Esophagus squamous epithelium (tissue), 4 donors: ENCODE measurements at regions not wholly inside any gene's neighbourhood (a gene's known extent, or its start where the extent isn't known, plus 50 kb on each side); places are given as distances from the start of the nearest gene placed in this dataset.

Experiments used
- POLR2A ChIP-seq, 4 donors: fragments of 450-650 bp; IDR thresholded peaks; one replicate each; pipeline ENCODE4 v1.6.1; 2017; ENCODE audit warnings: antibody characterized with exemption in 4 of 4, mild to moderate bottlenecking in 4 of 4, moderate library complexity in 3 of 4
- TF ChIP-seq, protein P1 (sequence below), 6 experiments: fragments of 450-650 bp in 4 of 6; fragments of 200-600 bp in 2 of 6; sonication (generic) in 2 of 6; IDR thresholded peaks; one replicate each; pipeline ENCODE4 v1.5.1; 2016 to 2019; ENCODE audit warnings: antibody characterized with exemption in 6 of 6, mild to moderate bottlenecking in 4 of 6, moderate library complexity in 4 of 6

DNA sequence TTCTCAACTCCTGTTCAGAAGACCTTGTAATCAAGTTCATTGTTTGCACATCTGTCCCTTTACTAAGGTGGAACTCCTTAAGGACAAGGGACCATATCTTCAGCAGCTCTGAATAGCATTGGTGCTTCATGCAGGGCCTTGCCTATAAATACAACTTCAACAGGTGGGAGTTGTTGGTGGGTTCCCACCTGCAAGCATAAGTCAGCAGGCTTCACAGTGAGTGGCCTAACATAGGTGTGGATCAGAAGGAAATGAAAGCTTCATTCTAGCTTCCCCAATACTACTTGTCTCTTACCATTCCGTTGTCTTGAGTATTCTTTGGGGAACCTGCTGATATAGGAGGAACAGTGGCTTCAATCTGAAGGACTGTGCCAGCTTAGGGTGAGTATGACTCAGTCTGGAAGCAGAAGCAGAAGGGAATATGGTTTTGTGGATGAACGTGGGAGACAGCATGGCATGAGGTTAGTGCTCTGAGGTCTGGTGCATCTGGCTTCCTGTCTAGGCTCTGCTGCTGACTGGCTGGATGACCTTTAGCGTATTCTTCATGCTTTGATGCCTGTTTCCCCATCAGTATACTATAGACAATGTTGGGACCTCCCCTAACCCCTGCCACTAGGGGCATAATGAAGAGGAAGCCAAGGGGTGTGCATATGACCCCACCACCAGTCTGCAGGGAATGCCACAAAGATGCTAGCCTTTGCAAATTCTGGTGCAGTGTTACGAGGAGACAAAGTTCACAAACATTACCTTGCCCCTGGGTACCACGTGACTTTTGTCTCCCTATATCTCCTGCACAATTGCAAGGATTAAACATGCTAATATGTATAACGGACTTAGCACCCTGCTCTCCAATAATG, 192.3 kb downstream of the PALM2AKAP2 start:
- TF ChIP-seq, protein P1, sequence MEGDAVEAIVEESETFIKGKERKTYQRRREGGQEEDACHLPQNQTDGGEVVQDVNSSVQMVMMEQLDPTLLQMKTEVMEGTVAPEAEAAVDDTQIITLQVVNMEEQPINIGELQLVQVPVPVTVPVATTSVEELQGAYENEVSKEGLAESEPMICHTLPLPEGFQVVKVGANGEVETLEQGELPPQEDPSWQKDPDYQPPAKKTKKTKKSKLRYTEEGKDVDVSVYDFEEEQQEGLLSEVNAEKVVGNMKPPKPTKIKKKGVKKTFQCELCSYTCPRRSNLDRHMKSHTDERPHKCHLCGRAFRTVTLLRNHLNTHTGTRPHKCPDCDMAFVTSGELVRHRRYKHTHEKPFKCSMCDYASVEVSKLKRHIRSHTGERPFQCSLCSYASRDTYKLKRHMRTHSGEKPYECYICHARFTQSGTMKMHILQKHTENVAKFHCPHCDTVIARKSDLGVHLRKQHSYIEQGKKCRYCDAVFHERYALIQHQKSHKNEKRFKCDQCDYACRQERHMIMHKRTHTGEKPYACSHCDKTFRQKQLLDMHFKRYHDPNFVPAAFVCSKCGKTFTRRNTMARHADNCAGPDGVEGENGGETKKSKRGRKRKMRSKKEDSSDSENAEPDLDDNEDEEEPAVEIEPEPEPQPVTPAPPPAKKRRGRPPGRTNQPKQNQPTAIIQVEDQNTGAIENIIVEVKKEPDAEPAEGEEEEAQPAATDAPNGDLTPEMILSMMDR (IDR thresholded peaks at IDR 0.05): no peak
- no peak for TF ChIP-seq POLR2A (IDR thresholded peaks at IDR 0.05)
